Stimulated activated naive CD8-positive, alpha-beta T cell treated with anti-CD3 and anti-CD28 coated beads, Interleukin-15, Interleukin-2, amounts not matched to agents 100 ng/mL and 50 ng/mL, for 24 hours (primary cell): ENCODE measurements at regions not wholly inside any gene's neighbourhood (a gene's known extent, or its start where the extent isn't known, plus 50 kb on each side); places are given as distances from the start of the nearest gene placed in this dataset.
"Not testable (repeated sequence)": the region's sequence is repeated elsewhere in the genome, so short reads cannot be mapped to it uniquely, and the experiment has no call there.

Experiments used
- H3K27ac Mint-ChIP-seq: one replicate; pipeline ENCODE4 v1.8.0; 2021; ENCODE audit warnings: mild to moderate bottlenecking, mixed read lengths
- H3K27me3 Mint-ChIP-seq: one replicate; pipeline ENCODE4 v1.8.0; 2021; ENCODE audit warnings: mixed read lengths
- H3K36me3 Mint-ChIP-seq: one replicate; pipeline ENCODE4 v1.8.0; 2021; ENCODE audit warnings: low read depth, mixed read lengths
- H3K4me1 Mint-ChIP-seq: one replicate; pipeline ENCODE4 v1.8.0; 2021; ENCODE audit warnings: low read depth, mixed read lengths
- H3K4me3 Mint-ChIP-seq: one replicate; pipeline ENCODE4 v1.8.0; 2021; ENCODE audit warnings: mild to moderate bottlenecking, mixed read lengths
- H3K9me3 Mint-ChIP-seq: one replicate; pipeline ENCODE4 v1.8.0; 2021; ENCODE audit warnings: mixed read lengths

DNA sequence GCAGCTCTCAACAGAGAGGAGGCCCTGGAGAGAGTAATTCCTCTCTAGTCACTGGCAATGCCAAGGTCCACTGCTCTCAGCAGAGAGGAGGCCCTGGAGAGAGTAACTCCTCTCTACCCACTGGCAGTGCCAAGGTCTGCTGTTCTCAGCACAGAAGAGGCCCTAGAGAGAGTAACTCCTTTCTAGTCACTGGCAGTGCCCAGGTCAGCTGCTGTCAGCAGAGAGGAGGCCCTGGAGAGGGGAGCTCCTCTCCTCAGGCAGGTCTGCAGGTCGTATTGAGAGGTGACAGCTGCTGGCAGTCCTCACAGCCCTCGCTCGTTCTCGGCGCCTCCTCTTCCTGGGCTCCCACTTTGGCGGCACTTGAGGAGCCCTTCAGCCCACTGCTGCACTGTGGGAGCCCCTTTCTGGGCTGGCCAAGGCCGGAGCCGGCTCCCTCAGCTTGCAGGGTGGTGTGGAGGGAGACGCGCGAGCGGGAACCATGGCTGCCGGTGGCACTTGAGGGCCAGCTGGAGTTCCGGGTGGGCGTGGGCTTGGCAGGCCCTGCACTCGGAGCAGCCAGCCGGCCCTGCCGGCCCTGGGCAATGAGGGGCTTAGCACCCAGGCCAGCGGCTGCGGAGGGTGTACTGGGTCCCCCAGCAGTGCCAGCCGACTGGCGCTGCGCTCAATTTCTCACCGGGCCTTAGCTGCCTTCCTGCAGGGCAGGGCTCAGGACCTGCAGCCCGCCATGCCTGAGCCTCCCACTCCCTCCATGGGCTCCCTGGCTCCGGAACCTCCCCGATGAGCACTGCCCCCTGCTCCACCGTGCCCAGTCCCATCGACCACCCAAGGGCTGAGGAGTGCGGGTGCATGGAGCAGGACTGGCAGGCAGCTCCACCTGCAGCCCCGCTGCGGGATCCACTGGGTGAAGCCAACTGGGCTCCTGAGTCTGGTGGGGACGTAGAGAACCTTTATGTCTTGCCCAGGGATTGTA lies 642.9 kb downstream of the PRR16 start:
- not testable (repeated sequence) for H3K36me3 Mint-ChIP-seq, H3K27me3 Mint-ChIP-seq, H3K4me3 Mint-ChIP-seq, H3K27ac Mint-ChIP-seq, H3K9me3 Mint-ChIP-seq, H3K4me1 Mint-ChIP-seq

DNA sequence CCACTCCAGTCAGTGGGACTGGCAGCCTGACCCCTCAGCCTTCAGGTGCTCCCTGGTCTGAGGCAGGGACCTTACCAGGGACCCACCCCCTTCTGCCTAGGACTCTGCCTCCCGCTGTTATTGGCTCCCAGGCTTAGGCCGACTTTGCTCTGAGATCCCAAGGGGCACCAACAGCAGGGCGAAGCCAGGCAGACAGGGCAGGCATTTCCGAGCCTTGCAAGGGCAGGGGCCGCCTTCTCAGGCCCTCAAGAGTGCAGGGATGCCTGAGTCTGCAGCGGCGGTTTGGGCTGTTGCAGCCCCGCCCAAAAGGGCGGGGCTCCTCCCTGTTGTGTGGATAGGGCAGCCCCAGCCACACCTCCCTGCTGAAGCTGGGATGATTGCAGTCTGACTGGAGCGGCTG lies 644.6 kb downstream of the PRR16 start:
- no peaks in the 10 kb centered on the region for H3K36me3 Mint-ChIP-seq
- no peaks in the 10 kb centered on the region for H3K9me3 Mint-ChIP-seq
- H3K4me3 Mint-ChIP-seq, result no peak overlapping the region
- H3K4me1 Mint-ChIP-seq, result no peaks in the 10 kb centered on the region
- H3K27me3 Mint-ChIP-seq, result no peaks in the 10 kb centered on the region
- no peak overlapping the region for H3K27ac Mint-ChIP-seq

DNA sequence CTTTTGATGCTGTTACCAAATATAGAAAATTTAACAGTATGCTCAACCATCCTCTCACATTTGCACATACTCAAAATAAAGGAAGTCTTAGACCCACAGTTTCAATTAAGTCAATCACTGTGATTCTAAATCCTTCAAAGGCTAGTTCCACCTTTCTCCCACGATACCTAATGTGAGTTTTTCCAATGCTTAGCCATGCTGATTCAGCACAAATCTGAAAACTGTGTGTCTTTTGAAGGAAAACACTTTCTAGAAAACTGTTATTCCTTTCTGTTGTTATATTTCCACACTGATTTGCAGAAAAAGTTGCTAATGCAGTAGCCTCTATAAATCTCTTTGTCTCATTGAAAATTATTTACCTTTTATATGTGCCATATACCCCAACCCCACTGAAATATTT lies 645.7 kb downstream of the PRR16 start:
- H3K36me3 Mint-ChIP-seq, result no peaks in the 10 kb centered on the region
- no peaks in the 10 kb centered on the region for H3K27me3 Mint-ChIP-seq
- H3K4me1 Mint-ChIP-seq, result no peaks in the 10 kb centered on the region
- no peak overlapping the region for H3K4me3 Mint-ChIP-seq
- H3K27ac Mint-ChIP-seq, result no peak overlapping the region
- no peaks in the 10 kb centered on the region for H3K9me3 Mint-ChIP-seq

DNA sequence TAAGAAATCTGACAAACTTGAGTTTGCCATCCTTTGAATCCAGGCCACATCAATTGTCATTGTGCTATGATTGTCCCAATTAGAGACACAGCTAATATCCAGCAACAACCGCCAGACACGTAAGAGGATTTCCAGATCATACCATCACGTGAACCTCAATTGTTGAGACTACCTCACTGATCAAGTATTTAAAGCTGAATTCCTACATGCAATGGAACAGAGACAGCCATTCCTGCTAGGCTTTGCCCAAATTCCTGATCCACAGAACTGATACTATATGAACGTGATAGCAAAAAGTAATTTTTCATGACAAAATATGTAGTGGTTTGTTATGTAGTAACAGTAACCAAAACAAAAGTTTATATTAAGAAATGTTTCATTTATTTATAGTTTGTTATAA lies 657.7 kb downstream of the PRR16 start:
- no peaks in the 10 kb centered on the region for H3K9me3 Mint-ChIP-seq
- no peak overlapping the region for H3K4me3 Mint-ChIP-seq
- no peaks in the 10 kb centered on the region for H3K36me3 Mint-ChIP-seq
- H3K4me1 Mint-ChIP-seq, result no peaks in the 10 kb centered on the region
- no peaks in the 10 kb centered on the region for H3K27me3 Mint-ChIP-seq
- no peak overlapping the region for H3K27ac Mint-ChIP-seq

DNA sequence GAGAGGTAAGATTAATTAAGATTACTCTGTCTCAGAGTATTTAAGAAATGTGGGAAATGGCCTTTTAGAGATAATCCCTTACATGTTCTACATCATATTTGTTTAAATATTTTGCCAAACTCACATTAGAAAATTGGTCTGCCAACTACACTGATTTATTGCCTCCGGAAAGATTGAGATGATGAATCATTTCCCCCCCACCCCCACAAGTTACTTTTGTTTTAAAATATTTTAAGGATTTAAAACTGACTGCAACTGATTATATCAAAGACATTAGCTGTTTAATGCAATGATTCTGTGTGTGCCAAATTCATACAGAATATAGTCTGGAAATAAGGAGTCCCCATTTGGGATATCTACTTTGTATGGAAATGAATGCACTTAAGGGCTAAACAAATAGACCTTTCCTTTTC lies 674.4 kb downstream of the PRR16 start:
- Mint-ChIP-seq H3K36me3 (no peaks in the 10 kb centered on the region), H3K4me3 (no peak overlapping the region), H3K4me1 (no peaks in the 10 kb centered on the region), H3K27ac (no peak overlapping the region), H3K9me3 (peaks cover 7% of the 10 kb centered on the region), H3K27me3 (no peaks in the 10 kb centered on the region)

DNA sequence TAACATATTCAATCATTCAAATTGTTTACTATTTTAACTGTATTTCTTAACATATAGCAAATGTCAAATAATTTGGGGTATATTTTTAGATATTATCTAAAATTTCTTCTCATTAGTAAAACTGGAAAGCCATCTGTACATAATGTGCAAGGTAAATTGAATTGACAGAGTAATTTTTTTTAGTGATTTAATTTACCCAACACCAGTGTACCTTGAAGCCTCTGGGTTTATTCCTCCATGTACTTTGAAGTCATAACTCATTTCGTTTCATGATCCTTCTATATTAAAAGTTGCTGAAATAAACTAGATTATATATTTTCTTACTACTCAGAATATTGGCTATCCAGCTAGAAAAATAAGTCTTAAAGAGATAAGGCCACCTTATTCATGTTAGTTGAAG lies 674.9 kb downstream of the PRR16 start:
- H3K4me3 Mint-ChIP-seq, result no peak overlapping the region

DNA sequence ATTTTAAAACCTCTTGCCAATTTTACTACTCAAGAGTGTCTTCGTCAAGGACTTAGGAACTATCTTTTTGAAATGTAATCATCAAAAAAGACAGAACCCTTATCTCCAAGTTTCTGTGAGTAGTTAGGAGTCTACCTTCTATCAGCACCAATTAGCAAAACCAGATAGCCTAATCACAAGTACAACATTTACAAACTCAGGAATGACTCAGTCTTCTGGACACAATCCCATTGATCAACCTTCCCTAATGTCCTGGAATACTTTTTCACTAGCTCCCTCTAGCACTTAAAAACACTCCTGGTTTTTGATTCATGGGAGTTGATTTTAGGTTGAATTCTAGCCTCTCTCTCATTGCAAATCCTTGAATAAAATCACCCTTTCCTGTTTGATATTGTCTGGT lies 680.7 kb downstream of the PRR16 start:
- H3K9me3 Mint-ChIP-seq, result peaks cover 12% of the 10 kb centered on the region
- H3K27ac Mint-ChIP-seq, result no peak overlapping the region

More for the DNA sequence above, 674.9 kb downstream of the PRR16 start:
- no peaks in the 10 kb centered on the region for H3K36me3 Mint-ChIP-seq
- H3K4me1 Mint-ChIP-seq, result no peaks in the 10 kb centered on the region
- H3K27ac Mint-ChIP-seq, result no peak overlapping the region
- H3K9me3 Mint-ChIP-seq, result peaks cover 7% of the 10 kb centered on the region
- no peaks in the 10 kb centered on the region for H3K27me3 Mint-ChIP-seq

DNA sequence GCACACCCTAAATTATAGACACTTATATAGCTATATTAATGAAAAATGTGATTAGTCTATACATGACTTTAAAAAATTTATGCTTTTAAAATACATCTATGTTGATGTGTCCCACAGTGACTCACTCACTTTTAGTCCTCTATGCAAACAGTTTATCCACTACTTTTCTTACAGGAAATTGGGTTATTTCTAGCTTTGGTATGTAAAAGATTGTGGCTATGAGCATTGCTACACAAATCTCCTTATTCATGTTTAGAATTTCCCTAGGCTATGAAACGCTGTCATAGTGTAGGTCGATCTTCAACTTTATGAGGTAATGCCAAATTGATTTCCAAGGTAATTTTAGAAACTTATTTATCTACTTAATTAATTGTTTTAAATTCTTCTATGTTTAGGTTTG lies 687.4 kb downstream of the PRR16 start:
- H3K4me1 Mint-ChIP-seq, result no peaks in the 10 kb centered on the region
- peaks cover 23% of the 10 kb centered on the region for H3K9me3 Mint-ChIP-seq
- H3K4me3 Mint-ChIP-seq, result no peak overlapping the region
- H3K27me3 Mint-ChIP-seq, result no peaks in the 10 kb centered on the region
- H3K36me3 Mint-ChIP-seq, result no peaks in the 10 kb centered on the region
- no peak overlapping the region for H3K27ac Mint-ChIP-seq

More for the DNA sequence above, 680.7 kb downstream of the PRR16 start:
- Mint-ChIP-seq H3K27me3 (no peaks in the 10 kb centered on the region), H3K4me1 (no peaks in the 10 kb centered on the region), H3K36me3 (no peaks in the 10 kb centered on the region), H3K4me3 (no peak overlapping the region)

DNA sequence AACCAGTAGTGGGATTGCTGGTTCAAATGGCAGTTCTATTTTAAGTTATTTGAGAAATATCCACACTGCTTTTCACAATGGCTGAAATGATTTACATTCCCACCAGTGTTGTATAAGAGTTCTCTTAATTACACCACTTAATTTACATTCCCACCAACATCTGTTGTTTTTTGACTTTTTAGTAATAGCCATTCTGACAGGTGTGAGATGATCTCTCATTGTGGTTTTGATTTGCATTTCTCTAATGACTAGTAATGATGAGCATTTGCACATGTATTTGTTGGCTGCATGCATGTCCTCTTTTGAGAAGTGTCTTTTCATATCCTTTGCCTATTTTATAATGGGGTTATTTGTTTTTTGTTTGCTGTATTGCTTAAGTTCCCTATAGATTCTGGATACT lies 688.3 kb downstream of the PRR16 start:
- Mint-ChIP-seq H3K4me1 (no peaks in the 10 kb centered on the region), H3K36me3 (no peaks in the 10 kb centered on the region), H3K4me3 (no peak overlapping the region), H3K9me3 (peaks cover 20% of the 10 kb centered on the region), H3K27me3 (no peaks in the 10 kb centered on the region), H3K27ac (no peak overlapping the region)

DNA sequence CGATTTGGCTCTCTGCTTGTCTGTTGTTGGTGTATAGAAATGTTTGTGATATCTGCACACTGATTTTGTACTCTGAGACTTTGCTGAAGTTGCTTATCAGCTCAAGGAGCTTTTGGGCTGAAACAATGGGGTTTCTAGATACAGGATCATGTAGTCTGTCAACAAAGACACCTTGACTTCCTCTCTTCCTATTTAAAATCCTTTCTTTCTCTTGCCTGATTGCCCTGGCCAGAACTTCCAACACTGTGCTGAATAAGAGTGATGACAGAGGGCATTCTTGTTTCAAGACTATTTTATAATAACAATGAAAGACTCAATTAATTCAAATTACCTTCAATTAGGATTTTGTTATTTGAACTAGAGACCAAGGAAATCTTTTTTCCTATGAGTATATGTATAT lies 692.5 kb downstream of the PRR16 start:
- Mint-ChIP-seq H3K4me1 (no peaks in the 10 kb centered on the region), H3K27me3 (no peaks in the 10 kb centered on the region), H3K27ac (no peak overlapping the region), H3K9me3 (peaks cover 9% of the 10 kb centered on the region), H3K36me3 (no peaks in the 10 kb centered on the region), H3K4me3 (no peak overlapping the region)

DNA sequence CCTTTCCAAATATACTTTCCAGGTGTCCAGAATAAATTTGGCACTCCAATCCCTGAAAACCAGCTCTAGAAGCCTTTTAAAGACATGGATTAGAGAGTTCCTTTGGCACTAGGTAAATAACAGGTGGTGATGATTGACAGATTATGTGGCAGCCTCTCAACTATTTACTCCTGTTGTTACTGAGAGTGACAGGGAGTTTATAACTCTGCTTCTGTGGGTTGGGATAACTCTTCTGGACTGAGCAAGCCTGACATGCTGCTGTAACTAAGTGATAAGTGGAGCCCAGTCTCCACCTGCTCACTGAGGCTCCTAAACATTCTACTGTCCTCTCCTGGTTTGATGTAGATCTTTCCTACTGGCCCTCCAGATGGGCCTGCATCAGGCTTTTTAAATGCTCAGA lies 693.2 kb upstream of the FTMT start:
- H3K27me3 Mint-ChIP-seq, result no peaks in the 10 kb centered on the region
- no peak overlapping the region for H3K4me3 Mint-ChIP-seq
- H3K4me1 Mint-ChIP-seq, result no peaks in the 10 kb centered on the region
- peaks cover 5% of the 10 kb centered on the region for H3K9me3 Mint-ChIP-seq
- no peak overlapping the region for H3K27ac Mint-ChIP-seq
- no peaks in the 10 kb centered on the region for H3K36me3 Mint-ChIP-seq

DNA sequence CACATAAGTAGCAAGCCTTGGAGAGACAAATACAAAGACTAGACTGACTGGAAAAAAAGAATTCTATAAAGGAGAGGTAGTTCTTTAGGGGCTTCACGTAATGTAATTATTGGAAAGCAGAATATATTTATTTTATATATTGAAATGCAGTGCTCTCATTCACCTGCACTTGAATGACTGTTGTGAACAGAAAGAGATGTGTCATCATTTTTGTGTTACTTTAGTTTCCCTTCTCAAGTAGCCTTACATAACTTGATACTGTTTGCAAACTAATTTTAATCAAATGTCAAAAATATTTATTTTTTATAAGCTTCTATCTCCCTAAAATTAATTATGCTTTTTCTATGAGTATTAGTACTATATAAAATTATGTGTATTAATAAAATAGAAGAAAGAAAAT lies 691.1 kb upstream of the FTMT start:
- Mint-ChIP-seq H3K4me1 (no peaks in the 10 kb centered on the region), H3K27me3 (no peaks in the 10 kb centered on the region), H3K9me3 (peaks cover 5% of the 10 kb centered on the region), H3K4me3 (no peak overlapping the region), H3K36me3 (no peaks in the 10 kb centered on the region), H3K27ac (no peak overlapping the region)

DNA sequence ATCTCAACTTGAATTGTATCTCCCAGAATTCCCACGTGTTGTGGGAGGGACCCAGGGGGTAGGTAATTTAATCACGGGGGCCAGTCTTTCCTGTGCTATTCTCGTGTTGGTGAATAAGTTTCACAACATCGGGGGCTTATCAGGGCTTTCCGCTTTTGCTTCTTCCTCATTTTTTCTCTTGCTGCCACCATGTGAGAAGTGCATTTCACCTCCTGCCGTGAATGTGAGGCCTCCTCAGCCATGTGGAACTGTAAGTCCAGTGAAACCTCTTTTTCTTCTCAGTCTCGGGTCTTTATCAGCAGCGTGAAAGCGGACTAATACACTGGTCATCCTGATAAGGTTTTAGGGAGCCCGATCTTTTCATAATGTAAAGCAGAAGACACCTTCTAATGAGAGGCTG lies 687.0 kb upstream of the FTMT start:
- H3K4me1 Mint-ChIP-seq, result no peaks in the 10 kb centered on the region
- no peaks in the 10 kb centered on the region for H3K27me3 Mint-ChIP-seq
- no peaks in the 10 kb centered on the region for H3K9me3 Mint-ChIP-seq
- H3K27ac Mint-ChIP-seq, result no peak overlapping the region
- no peak overlapping the region for H3K4me3 Mint-ChIP-seq
- no peaks in the 10 kb centered on the region for H3K36me3 Mint-ChIP-seq

DNA sequence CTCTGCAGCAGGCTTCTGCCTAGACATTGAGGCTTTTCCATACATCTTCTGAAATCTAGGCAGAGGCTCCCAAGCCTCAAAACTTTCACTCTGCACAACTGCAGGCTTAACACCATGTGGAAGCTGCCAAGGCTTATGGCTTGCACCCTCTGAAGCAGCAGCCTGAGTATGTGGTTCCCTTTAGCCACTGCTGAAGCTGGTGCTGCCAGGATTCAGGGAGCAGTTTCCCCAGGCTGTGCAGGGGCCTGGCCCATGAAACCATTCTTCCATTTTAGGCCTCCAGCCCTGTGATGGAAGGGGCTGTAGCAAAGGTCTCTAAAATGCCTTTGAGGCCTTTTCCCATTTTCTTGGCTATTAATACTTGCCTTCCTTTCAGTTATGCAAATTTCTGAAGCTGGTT lies 680.3 kb upstream of the FTMT start:
- no peaks in the 10 kb centered on the region for H3K9me3 Mint-ChIP-seq

DNA sequence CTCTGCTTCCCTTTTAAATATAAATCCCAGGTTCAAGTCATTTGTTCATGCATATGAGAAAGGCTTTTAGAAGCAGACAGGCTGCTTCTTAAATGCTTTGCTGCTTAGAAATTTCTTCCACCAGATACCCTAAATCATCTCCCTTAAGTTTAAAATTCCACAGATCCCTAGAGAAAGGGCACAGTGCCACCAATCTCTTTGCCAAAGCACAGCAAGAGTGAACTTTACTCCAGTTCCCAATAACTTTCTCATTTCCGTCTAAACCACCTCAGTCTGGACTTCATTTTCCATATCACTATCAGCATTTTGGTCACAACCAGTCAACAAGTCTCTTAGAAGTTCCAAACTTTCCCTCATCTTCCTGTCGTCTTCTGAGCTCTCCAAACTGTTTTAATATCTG lies 679.8 kb upstream of the FTMT start:
- H3K27me3 Mint-ChIP-seq, result no peaks in the 10 kb centered on the region
- H3K4me3 Mint-ChIP-seq, result no peak overlapping the region
- H3K4me1 Mint-ChIP-seq, result no peaks in the 10 kb centered on the region
- no peaks in the 10 kb centered on the region for H3K9me3 Mint-ChIP-seq
- H3K27ac Mint-ChIP-seq, result no peak overlapping the region
- H3K36me3 Mint-ChIP-seq, result no peaks in the 10 kb centered on the region

More for the DNA sequence above, 680.3 kb upstream of the FTMT start:
- H3K27ac Mint-ChIP-seq, result no peak overlapping the region
- H3K27me3 Mint-ChIP-seq, result no peaks in the 10 kb centered on the region
- no peak overlapping the region for H3K4me3 Mint-ChIP-seq
- H3K36me3 Mint-ChIP-seq, result no peaks in the 10 kb centered on the region
- no peaks in the 10 kb centered on the region for H3K4me1 Mint-ChIP-seq

DNA sequence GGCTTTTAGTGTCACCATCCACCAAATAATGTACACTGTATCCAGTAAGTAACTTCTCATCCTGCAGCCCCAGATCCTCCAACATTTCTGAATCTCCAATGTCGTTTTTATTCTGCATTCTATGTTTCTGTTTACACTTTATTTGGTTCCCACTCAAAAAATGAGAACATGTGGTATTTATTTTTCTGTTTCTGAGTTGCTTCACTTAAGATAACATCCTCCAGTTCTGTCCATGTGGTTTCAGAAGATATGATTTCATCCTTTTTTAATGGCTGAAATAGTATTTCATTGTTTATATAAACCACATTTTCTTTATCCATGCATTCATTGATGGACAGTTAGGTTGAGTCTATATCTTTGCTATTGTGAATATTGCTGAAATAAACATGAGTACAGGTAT lies 677.3 kb upstream of the FTMT start:
- Mint-ChIP-seq H3K27me3 (no peaks in the 10 kb centered on the region), H3K4me1 (no peaks in the 10 kb centered on the region), H3K27ac (no peak overlapping the region), H3K36me3 (no peaks in the 10 kb centered on the region), H3K9me3 (no peaks in the 10 kb centered on the region), H3K4me3 (no peak overlapping the region)
